DOHH2 (cell line): ENCODE measurements at regions not wholly inside any gene's neighbourhood (a gene's known extent, or its start where the extent isn't known, plus 50 kb on each side); places are given as distances from the start of the nearest gene placed in this dataset.

Experiments
- H3F3A ChIP-seq: fragments of 200-600 bp; sonication (generic), shearing (Covaris generic); 2 replicates; pipeline ENCODE4 v1.6.0; 2016; ENCODE audit warnings: antibody characterized with exemption, mild to moderate bottlenecking; ENCODE audit not compliant: control insufficient read depth, insufficient read depth
- H3K27ac ChIP-seq: fragments of 200-600 bp; sonication (generic); 2 replicates; pipeline ENCODE4 v1.5.1; 2014; ENCODE audit warnings: low read depth, mild to moderate bottlenecking, low read length, moderate library complexity
- H3K27me3 ChIP-seq: fragments of 200-600 bp; sonication (generic); 2 replicates; pipeline ENCODE4 v1.6.1; 2014; ENCODE audit warnings: mild to moderate bottlenecking, low read length, mixed read lengths; ENCODE audit not compliant: control insufficient read depth
- H3K36me3 ChIP-seq: fragments of 200-600 bp; sonication (generic); 2 replicates; pipeline ENCODE4 v1.6.1; 2014; ENCODE audit warnings: mild to moderate bottlenecking, low read length, moderate library complexity, mixed read lengths; ENCODE audit not compliant: control insufficient read depth
- H3K4me1 ChIP-seq: fragments of 200-600 bp; sonication (generic); 2 replicates; pipeline ENCODE4 v1.6.1; 2014; ENCODE audit warnings: mild to moderate bottlenecking, low read length, mixed read lengths; ENCODE audit not compliant: control insufficient read depth
- H3K4me2 ChIP-seq: fragments of 200-600 bp; sonication (generic); 2 replicates; pipeline ENCODE4 v1.6.0; 2014; ENCODE audit warnings: mild to moderate bottlenecking, low read length, moderate library complexity
- H3K4me3 ChIP-seq: fragments of 200-600 bp; sonication (generic); 2 replicates; pipeline ENCODE4 v1.5.1; 2014; ENCODE audit warnings: mild to moderate bottlenecking, low read length, mixed read lengths
- H3K79me2 ChIP-seq: fragments of 200-600 bp; sonication (generic); 2 replicates; pipeline ENCODE4 v1.6.1; 2014; ENCODE audit warnings: mild to moderate bottlenecking, low read length, mixed read lengths; ENCODE audit not compliant: control insufficient read depth
- H3K9me2 ChIP-seq: fragments of 200-600 bp; sonication (generic); replicated peaks from 2 replicates; pipeline ENCODE4 v1.6.1; 2014; ENCODE audit warnings: mild to moderate bottlenecking, low read length, mixed read lengths; ENCODE audit not compliant: control insufficient read depth
- H3K9me3 ChIP-seq: fragments of 200-600 bp; sonication (generic); 2 replicates; pipeline ENCODE4 v1.6.1; 2014; ENCODE audit warnings: antibody characterized with exemption, low read length, mixed read lengths; ENCODE audit not compliant: control insufficient read depth, insufficient read depth
- H4K20me1 ChIP-seq: fragments of 200-600 bp; sonication (generic); 2 replicates; pipeline ENCODE4 v1.6.0; 2014; ENCODE audit warnings: low read depth, mild to moderate bottlenecking, antibody characterized with exemption, low read length, moderate library complexity; ENCODE audit not compliant: control insufficient read depth, insufficient read depth
- CTCF ChIP-seq: fragments of 200-600 bp; sonication (generic); IDR thresholded peaks from one replicate; pipeline ENCODE4 v1.5.1; 2014; ENCODE audit warnings: antibody characterized with exemption, mild to moderate bottlenecking, low read depth, low read length; ENCODE audit not compliant: poor library complexity, severe bottlenecking
- EZH2phosphoT487 ChIP-seq: fragments of 200-600 bp; sonication (generic); IDR thresholded peaks from 2 replicates; pipeline ENCODE4 v1.6.1; 2017; ENCODE audit warnings: borderline replicate concordance, mild to moderate bottlenecking, antibody characterized with exemption, low read length, moderate library complexity, mixed read lengths

GRCh38 chr6:28738396-28738765 lies 185.4 kb downstream of the TRIM27 start:
- Histone ChIP-seq H3K36me3 (no peaks in the 10 kb centered on the region), H3K4me3 (peak overlapping the region; percentile 36), H3K4me2 (peak overlapping the region; percentile 63), H3F3A (no peaks in the 10 kb centered on the region), H3K79me2 (no peaks in the 10 kb centered on the region), H3K9me3 (no peaks in the 10 kb centered on the region), H3K27ac (no peak overlapping the region), H3K27me3 (peaks cover 22% of the 10 kb centered on the region), H3K4me1 (peaks cover 25% of the 10 kb centered on the region), H4K20me1 (no peaks in the 10 kb centered on the region), H3K9me2 (no peaks in the 10 kb centered on the region)
- TF ChIP-seq EZH2phosphoT487, result no peak
- TF ChIP-seq CTCF, result no peak

DNA sequence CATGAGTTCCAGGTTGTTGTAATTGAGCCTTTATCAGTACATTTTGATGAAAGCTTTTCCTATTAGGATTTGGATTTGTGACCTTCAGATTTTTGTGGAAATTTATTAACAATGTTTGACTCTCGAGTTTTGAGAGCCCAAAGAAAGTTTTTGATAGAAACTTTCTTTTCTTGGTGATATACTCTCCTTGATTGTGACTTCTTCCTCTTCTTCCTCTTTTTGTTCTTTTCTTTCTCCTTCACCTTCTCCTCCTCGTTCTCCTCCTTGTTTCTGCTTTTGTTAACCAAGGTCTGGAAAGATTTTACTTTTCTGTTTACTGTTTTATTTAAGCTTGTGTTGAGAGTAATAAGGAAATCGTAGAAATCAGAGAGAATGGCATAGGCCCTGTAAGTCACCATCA lies 182.4 kb downstream of the TRIM27 start:
- Histone ChIP-seq H4K20me1 (no peaks in the 10 kb centered on the region), H3K27me3 (peaks cover 21% of the 10 kb centered on the region), H3K9me3 (no peaks in the 10 kb centered on the region), H3K4me3 (no peak overlapping the region), H3K9me2 (no peaks in the 10 kb centered on the region), H3K36me3 (no peaks in the 10 kb centered on the region), H3K79me2 (no peaks in the 10 kb centered on the region), H3K4me1 (peaks cover 23% of the 10 kb centered on the region), H3F3A (no peaks in the 10 kb centered on the region), H3K27ac (no peak overlapping the region), H3K4me2 (no peak overlapping the region)
- TF ChIP-seq CTCF, result no peak
- TF ChIP-seq EZH2phosphoT487, result no peak

- H3K9me3 ChIP-seq, result no peaks in the 10 kb centered on the region
- H3K79me2 ChIP-seq, result no peaks in the 10 kb centered on the region
- H3K27me3 ChIP-seq, result peaks cover 19% of the 10 kb centered on the region
- H3K4me3 ChIP-seq, result no peak overlapping the region
- no peak overlapping the region for H3K27ac ChIP-seq
- H3K4me1 ChIP-seq, result peaks cover 13% of the 10 kb centered on the region
- no peaks in the 10 kb centered on the region for H3K36me3 ChIP-seq
- H4K20me1 ChIP-seq, result no peaks in the 10 kb centered on the region
- H3F3A ChIP-seq, result no peaks in the 10 kb centered on the region
- no peaks in the 10 kb centered on the region for H3K9me2 ChIP-seq
- H3K4me2 ChIP-seq, result 0 out of 2 replicates have a peak overlapping the region, but pooled peaks have one; percentile 11
- TF ChIP-seq CTCF (no peak), EZH2phosphoT487 (no peak)
These were observed 181.0 kb downstream of the TRIM27 start for GRCh38 chr6:28742668-28743270.
